GM21381 (cell line): ENCODE measurements at regions not wholly inside any gene's neighbourhood (a gene's known extent, or its start where the extent isn't known, plus 50 kb on each side); places are given as distances from the start of the nearest gene placed in this dataset.

ENCODE experiments used
- ATAC-seq: cut with Tn5 transposase; IDR thresholded peaks from one replicate; pipeline ENCODE4 v1.9.1; 2021; ENCODE audit warnings: mild to moderate bottlenecking, moderate library complexity; ENCODE audit not compliant: unreplicated experiment

DNA sequence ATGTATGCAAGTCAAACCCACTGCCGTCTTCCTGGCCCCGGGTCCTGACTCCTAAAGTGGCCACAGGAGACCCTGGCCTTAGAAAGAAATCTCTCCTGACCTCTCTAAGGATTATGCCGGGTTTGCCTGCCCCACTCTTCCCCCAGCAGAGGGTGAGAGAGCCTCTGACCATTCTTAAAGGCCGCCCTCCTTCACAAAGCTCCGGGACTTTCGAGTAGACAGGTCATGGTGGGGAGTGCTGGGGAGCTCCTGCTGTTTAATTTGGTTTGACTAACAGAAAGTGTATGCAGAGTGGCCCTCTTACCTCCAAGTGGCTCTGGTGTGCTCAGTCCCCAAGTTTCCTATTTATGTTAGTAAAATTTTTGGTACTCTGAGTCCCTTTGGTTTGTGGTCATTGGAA is 111.8 kb downstream of the LRRC70 start:
- ATAC-seq = no peak

DNA sequence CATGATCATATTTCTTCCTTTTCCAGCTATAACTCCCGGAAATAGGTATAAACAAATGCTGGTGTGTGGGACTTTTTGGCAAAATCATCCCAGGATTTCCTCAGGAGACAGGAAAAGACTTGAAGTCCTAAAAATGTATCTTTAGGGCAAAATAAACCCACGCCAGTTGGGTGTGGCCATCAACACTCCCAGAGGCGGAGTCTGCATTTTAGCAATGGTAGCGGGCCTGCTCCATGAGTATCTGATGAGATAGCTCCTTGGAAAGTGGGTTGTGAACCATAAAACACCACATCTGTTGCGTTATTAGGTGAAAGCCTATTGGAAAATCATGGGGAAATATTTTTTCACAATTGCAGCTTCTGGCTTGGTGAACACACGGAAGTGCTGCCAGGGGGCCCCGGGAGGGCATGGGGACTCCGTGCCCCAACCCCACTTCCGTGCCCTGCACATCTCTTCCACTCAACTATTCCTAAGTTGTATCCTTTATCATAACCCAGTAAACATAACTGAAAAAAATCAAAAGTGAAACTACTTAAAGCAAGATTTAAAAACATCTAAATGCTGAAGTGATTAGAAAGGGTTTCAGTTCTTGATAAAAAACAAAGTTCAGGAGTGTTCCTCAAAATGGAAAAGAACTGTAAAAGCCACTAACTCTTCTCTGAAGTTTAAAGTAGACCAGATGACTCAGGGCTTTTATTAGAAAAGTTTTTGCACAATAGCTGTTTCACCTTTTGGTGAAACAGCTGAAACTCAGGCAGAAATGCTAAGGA is 111.2 kb downstream of the LRRC70 start:
- no peak for ATAC-seq

DNA sequence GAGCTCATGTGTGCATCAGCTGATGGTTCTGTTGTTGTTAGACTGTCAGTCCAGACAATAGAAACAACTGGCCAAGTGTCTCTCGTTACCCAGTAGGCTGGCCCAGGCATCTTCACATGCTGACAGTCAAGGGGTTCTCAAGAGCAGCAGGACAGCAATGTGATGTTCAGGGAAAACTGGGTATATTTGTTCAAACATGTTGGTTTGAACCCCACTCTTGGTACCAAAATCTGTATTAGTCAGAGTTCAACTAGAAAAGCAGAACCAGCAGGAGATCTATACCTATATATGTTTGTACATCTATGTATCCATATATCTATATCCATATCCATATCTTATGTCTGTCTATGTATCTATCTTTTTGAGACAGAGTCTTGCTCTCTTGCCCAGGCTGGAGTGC is 108.1 kb downstream of the LRRC70 start:
- no peak for ATAC-seq

DNA sequence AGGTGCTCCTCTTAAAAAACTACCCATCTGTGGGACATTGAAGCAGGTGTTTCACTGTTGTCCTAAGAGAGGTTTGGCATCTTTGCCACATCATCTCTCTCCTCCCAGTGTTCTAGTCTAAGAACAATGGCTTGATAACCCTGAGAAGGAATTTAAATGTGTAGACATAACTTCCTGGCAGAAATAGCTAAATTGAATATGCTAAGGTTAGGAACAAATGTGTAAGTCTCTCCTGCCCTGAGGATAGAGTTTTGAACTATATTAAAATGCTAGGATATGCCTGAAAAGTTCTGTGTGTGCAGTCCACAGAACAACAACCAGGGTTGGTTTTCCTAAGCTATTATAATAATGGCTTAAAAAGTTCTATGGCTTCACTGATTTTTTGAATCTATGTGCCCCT is 106.6 kb downstream of the LRRC70 start:
- ATAC-seq = no peak

DNA sequence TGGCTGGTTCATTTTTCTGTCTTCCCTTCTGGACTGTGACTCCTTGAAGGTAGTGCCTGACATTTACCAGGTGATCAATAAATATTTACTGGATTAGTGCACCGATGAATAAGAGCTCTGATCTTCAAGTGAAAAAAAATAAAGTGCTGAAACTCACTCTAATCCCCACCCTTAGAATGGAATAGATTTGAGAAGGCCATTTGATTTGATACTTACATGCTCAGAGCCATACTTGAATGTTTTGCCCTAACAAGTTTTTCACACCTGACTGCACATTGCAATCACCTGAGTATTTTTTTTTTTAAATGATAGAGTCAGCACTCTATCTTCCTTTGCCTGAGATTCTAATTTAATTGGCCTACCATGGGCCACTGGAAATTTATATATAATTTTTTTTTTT is 105.7 kb downstream of the LRRC70 start:
- no peak for ATAC-seq

DNA sequence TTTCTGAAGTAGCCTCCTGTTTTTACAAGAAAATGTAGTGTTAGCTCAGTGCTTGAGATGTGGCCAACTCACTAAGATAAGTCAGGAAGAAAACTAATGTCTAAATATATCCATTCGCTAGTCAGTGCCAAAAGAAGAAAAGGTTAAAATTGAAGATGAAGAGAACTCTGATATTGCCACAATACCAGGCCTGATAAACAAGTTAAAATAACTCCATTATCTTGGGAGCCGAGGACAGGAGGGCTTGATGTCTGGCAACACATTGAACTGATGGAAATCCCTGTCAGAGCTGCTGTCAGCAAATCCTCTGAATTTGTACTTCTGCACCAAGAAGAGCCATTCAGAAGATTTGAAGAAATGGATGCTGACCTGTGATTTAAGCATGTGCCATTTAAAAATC is 103.4 kb downstream of the LRRC70 start:
- ATAC-seq = no peak

DNA sequence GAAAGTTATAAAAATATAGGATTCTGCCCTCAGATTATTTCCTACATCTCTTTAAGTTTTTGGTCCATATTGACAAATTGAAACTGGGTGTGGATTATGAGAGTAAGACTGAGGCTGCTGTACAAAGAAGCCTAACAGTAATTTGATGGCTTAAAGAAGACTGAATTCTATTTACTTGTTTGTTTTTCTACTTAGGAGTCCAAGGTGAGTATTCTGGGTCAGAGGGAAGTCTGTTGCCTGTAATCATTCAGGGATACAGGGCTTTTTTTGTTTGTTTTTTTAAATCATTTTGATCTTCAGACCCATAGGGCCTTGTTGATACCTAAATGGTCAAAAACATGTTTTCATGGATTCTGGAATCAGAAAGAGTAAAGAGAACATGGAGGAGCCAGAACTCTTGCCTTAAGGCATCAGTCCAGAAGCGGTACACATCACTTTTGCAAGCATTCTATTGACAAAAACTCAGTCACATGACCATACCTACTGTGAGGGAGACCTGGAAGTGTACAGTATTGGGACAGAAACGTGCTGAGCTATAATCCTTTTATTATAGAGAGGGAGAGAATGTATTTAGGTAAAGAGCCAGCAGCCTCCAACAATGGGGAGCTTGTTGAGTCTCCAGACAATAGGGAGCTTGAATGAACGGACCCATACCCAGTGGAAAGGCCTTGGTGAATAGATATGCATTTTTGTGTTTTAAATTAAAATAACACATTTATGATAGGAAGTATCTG is 102.7 kb downstream of the LRRC70 start:
- ATAC-seq = no peak

DNA sequence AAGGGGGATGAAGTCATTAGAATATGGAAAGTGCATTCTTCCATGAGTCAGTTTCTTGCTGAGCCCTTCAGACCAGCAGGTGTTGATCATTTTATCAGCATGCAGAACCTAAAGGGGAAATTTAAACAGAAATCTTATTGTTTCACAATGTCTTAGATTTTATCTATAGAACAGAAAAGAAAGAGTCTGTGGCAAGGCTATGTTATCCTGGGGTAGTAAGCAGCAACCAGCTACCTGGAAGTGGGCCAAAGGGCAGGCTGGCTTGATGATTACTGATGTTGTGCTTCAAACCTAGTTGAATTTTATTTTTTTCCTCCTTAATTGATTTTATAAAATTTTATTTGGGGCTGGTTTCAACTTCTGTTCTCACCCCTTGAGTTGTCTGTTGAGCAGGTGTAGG is 101.5 kb downstream of the LRRC70 start:
- no peak for ATAC-seq
